ENCODE measurements at regions not wholly inside any gene's neighbourhood (a gene's known extent, or its start where the extent isn't known, plus 50 kb on each side); places are given as distances from the start of the nearest gene placed in this dataset.

DNA sequence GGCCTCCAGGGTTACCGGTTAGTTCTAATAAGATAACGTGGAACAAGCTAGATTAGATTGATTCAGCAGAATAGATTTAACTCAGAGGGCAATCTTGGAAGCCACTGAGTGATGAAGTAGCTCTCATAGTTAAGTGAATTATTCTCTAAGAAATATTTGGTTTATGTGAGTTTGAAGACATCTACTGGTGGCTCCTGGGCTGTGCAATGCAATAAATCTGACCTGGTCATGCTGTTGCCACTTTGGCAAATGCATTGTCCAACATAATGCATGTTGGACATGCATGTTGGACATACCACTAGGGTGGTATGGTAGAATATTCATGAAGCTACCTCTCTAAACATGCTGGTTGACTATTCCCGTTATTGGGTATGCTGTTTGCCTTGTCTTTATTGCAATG, 493.7 kb upstream of the VRK2 start:
- BruUV-seq (replicated peaks): no TSS peak
- intact Hi-C loops (cut with micrococcal nuclease; ENCODE audit: unreplicated experiment): no loop called here
- TF ChIP-seq, protein P1, sequence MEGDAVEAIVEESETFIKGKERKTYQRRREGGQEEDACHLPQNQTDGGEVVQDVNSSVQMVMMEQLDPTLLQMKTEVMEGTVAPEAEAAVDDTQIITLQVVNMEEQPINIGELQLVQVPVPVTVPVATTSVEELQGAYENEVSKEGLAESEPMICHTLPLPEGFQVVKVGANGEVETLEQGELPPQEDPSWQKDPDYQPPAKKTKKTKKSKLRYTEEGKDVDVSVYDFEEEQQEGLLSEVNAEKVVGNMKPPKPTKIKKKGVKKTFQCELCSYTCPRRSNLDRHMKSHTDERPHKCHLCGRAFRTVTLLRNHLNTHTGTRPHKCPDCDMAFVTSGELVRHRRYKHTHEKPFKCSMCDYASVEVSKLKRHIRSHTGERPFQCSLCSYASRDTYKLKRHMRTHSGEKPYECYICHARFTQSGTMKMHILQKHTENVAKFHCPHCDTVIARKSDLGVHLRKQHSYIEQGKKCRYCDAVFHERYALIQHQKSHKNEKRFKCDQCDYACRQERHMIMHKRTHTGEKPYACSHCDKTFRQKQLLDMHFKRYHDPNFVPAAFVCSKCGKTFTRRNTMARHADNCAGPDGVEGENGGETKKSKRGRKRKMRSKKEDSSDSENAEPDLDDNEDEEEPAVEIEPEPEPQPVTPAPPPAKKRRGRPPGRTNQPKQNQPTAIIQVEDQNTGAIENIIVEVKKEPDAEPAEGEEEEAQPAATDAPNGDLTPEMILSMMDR (conservative IDR thresholded peaks at IDR 0.05): no peak; the same call in 1 of the 2 replicates
- TF ChIP-seq EZH2 (IDR thresholded peaks at IDR 0.05; ENCODE audit: low read depth): no peak
- Histone ChIP-seq H3K27me3 (ENCODE audit: insufficient read depth, low read depth) (no peaks in the 10 kb centered on the region), H3K27ac (no peak overlapping the region), H3K4me1 (replicated peaks; ENCODE audit: insufficient read depth) (no peaks in the 10 kb centered on the region), H3K4me3 (no peak overlapping the region), H3K4me2 (no peak overlapping the region), H3K9me2 (ENCODE audit: insufficient read depth) (0 out of 2 replicates have a peak, but pooled peaks cover 3% of the 10 kb centered on the region), H3F3A (ENCODE audit: insufficient read depth, low read depth) (no peaks in the 10 kb centered on the region), H2AFZ (no peak overlapping the region), H4K20me1 (ENCODE audit: insufficient read depth) (no peaks in the 10 kb centered on the region), H3K36me3 (ENCODE audit: low read depth) (no peaks in the 10 kb centered on the region), H3K79me2 (ENCODE audit: low read depth) (no peaks in the 10 kb centered on the region), H3K9me3 (ENCODE audit: insufficient read depth, low read depth) (no peaks in the 10 kb centered on the region)
- ChIA-PET POLR2A (ENCODE audit: unreplicated experiment) (no interaction called here), CTCF (no interaction called here)
- no peak for DNase-seq

DNA sequence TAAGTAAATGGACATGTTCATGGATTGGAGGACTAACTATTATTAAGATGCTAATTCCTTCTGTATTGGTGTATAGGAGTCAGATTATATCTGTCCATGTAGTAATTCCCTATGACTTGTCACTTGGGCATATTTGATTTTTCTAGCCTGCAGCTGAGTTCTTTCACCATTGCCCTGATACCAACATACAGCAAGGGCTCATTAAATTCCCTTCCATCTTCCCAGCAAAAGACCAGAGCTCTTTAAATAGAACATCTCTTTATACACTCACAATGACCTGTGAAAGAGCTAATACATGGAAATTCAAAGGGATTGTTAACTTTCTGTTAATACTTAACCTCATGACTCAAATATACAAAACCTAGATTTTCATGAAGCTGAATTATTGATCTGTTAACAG, 492.3 kb upstream of the VRK2 start:
- Histone ChIP-seq H4K20me1 (ENCODE audit: insufficient read depth) (no peaks in the 10 kb centered on the region), H3K27me3 (ENCODE audit: insufficient read depth, low read depth) (no peaks in the 10 kb centered on the region), H2AFZ (no peak overlapping the region), H3K36me3 (ENCODE audit: low read depth) (no peaks in the 10 kb centered on the region), H3K27ac (no peak overlapping the region), H3K4me1 (replicated peaks; ENCODE audit: insufficient read depth) (no peaks in the 10 kb centered on the region), H3K79me2 (ENCODE audit: low read depth) (no peaks in the 10 kb centered on the region), H3K4me2 (no peak overlapping the region), H3K9me2 (ENCODE audit: insufficient read depth) (0 out of 2 replicates have a peak, but pooled peaks cover 3% of the 10 kb centered on the region), H3F3A (ENCODE audit: insufficient read depth, low read depth) (no peaks in the 10 kb centered on the region), H3K4me3 (no peak overlapping the region), H3K9me3 (ENCODE audit: insufficient read depth, low read depth) (no peaks in the 10 kb centered on the region; the same call in 1 of the 2 replicates)
- DNase-seq: no peak
- CTCF ChIA-PET: no interaction called here
- intact Hi-C loops (cut with micrococcal nuclease; ENCODE audit: unreplicated experiment): no loop called here
- BruUV-seq (replicated peaks): no TSS peak
- no peak for TF ChIP-seq EZH2 (IDR thresholded peaks at IDR 0.05; ENCODE audit: low read depth)
- TF ChIP-seq, protein P1 (conservative IDR thresholded peaks at IDR 0.05): no peak
- POLR2A ChIA-PET (ENCODE audit: unreplicated experiment): no interaction called here

DNA sequence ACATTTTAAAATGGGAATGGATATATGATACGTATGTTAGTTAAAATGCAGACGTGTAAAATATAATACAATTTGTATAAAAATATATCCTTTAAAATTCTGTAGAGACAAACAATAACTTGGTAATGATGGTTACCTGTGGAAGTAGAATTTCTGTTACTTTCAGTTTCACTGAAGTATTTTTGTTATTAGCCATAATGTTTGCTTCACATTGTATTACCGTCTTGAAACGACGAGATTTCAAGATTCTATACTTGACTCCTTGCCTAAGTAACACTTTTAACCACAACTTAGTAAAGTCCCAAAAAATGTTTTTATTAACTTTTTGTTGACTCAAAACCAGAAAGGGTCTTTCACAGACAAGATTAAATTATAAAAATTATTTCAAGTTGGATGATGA, 488.3 kb upstream of the VRK2 start:
- no peak for TF ChIP-seq EZH2 (IDR thresholded peaks at IDR 0.05; ENCODE audit: low read depth)
- TF ChIP-seq, protein P1 (conservative IDR thresholded peaks at IDR 0.05): no peak
- POLR2A ChIA-PET (ENCODE audit: unreplicated experiment): no interaction called here
- no TSS peak for BruUV-seq (replicated peaks)
- no peaks in the 10 kb centered on the region for H3K79me2 ChIP-seq (ENCODE audit: low read depth)
- no peaks in the 10 kb centered on the region for H3K27me3 ChIP-seq (ENCODE audit: insufficient read depth, low read depth)
- CTCF ChIA-PET: no interaction called here
- H3K4me3 ChIP-seq: no peak overlapping the region
- no peak overlapping the region for H3K4me2 ChIP-seq
- H3K27ac ChIP-seq: no peak overlapping the region
- H3F3A ChIP-seq (ENCODE audit: insufficient read depth, low read depth): no peaks in the 10 kb centered on the region
- DNase-seq: no peak
- intact Hi-C loops (cut with micrococcal nuclease; ENCODE audit: unreplicated experiment): no loop called here
- no peaks in the 10 kb centered on the region for H3K4me1 ChIP-seq (replicated peaks; ENCODE audit: insufficient read depth)
- H4K20me1 ChIP-seq (ENCODE audit: insufficient read depth): no peaks in the 10 kb centered on the region
- H3K9me2 ChIP-seq (ENCODE audit: insufficient read depth): 0 out of 2 replicates have a peak, but pooled peaks cover 3% of the 10 kb centered on the region
- no peak overlapping the region for H2AFZ ChIP-seq
- H3K9me3 ChIP-seq (ENCODE audit: insufficient read depth, low read depth): no peaks in the 10 kb centered on the region; the same call in 1 of the 2 replicates
- H3K36me3 ChIP-seq (ENCODE audit: low read depth): no peaks in the 10 kb centered on the region

Data from PC-9 (cell line).